Colonic mucosa (tissue), 4 donors: ENCODE measurements at regions not wholly inside any gene's neighbourhood (a gene's known extent, or its start where the extent isn't known, plus 50 kb on each side); places are given as distances from the start of the nearest gene placed in this dataset.

ENCODE experiments used
- DNase-seq: peaks from one replicate; pipeline ENCODE4 v3.0.0-alpha.2; 2020
- H3K27ac ChIP-seq: fragments of 200-600 bp; one replicate; pipeline ENCODE4 v1.8.0; 2021
- H3K27me3 ChIP-seq: fragments of 200-600 bp; one replicate; pipeline ENCODE4 v1.8.0; 2021
- H3K36me3 ChIP-seq: fragments of 200-600 bp; one replicate; pipeline ENCODE4 v1.8.0; 2021
- H3K4me1 ChIP-seq: fragments of 200-600 bp; one replicate; pipeline ENCODE4 v1.8.0; 2021; ENCODE audit warnings: mild to moderate bottlenecking
- H3K4me3 ChIP-seq: fragments of 200-600 bp; one replicate; pipeline ENCODE4 v1.8.0; 2021
- H3K9ac ChIP-seq, 2 donors: one replicate each; pipeline ENCODE4 v1.7.0; 2013; ENCODE audit warnings: control low read depth in 2 of 2, low read depth in 2 of 2, low read length in 2 of 2
- H3K9me3 ChIP-seq: fragments of 200-600 bp; one replicate; pipeline ENCODE4 v1.8.0; 2021
- intact Hi-C: fragments of 100-400 bp; cut with DNase I; formaldehyde crosslinking; loops from one replicate; pipeline ENCODE4 v1.14.1; 2022
- TF ChIP-seq, protein P1 (sequence below): fragments of 200-600 bp; IDR thresholded peaks from one replicate; pipeline ENCODE4 v1.8.0; 2022; ENCODE audit warnings: antibody characterized with exemption, mild to moderate bottlenecking
- donor health status: healthy.
- donor health status: DM: no; HTN: no; CAD: no.
- donor health status: DM: no; HTN: no; CAD: no.

DNA sequence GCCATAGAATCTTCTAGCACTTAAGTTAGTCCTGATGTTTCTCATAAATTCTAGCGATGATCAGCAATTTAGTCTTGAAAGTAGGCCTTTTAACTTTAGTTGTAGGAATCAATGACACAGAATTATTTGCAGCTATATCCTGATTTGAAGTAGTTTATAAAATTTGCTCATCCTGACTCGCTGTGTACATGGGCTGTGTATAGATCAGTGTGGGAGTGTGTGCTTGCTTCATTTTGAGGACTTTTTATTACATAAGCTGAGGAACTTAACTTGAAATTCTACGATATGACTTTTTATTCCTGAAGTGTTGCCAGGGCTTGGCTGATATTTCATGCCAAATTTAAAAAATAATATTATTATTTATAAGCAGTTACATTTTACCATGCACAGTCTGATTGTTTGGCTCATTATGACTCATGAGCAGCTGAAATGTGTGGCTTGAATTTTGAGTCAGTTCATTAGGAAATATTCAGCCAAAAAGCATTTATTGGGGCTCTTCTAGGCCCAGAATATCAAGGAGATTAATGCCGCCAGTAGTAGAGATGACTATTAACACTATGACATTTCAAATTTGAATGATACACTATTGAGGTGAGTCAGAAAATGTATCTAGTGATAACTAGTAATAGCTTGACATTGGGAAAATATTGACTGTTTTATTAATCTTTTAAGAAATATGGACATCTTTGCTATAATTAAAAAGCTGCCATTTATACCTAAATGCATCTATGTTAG lies 128.9 kb upstream of the LIMCH1 start:
- Histone ChIP-seq H3K27ac (no peak overlapping the region), H3K9ac (no peak overlapping the region), H3K4me1 (no peaks in the 10 kb centered on the region), H3K9me3 (no peaks in the 10 kb centered on the region), H3K4me3 (no peak overlapping the region), H3K36me3 (no peaks in the 10 kb centered on the region), H3K27me3 (no peaks in the 10 kb centered on the region)
- TF ChIP-seq, protein P1, sequence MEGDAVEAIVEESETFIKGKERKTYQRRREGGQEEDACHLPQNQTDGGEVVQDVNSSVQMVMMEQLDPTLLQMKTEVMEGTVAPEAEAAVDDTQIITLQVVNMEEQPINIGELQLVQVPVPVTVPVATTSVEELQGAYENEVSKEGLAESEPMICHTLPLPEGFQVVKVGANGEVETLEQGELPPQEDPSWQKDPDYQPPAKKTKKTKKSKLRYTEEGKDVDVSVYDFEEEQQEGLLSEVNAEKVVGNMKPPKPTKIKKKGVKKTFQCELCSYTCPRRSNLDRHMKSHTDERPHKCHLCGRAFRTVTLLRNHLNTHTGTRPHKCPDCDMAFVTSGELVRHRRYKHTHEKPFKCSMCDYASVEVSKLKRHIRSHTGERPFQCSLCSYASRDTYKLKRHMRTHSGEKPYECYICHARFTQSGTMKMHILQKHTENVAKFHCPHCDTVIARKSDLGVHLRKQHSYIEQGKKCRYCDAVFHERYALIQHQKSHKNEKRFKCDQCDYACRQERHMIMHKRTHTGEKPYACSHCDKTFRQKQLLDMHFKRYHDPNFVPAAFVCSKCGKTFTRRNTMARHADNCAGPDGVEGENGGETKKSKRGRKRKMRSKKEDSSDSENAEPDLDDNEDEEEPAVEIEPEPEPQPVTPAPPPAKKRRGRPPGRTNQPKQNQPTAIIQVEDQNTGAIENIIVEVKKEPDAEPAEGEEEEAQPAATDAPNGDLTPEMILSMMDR, result no peak
- no peak for DNase-seq
- intact Hi-C loops, result no loop called here

DNA sequence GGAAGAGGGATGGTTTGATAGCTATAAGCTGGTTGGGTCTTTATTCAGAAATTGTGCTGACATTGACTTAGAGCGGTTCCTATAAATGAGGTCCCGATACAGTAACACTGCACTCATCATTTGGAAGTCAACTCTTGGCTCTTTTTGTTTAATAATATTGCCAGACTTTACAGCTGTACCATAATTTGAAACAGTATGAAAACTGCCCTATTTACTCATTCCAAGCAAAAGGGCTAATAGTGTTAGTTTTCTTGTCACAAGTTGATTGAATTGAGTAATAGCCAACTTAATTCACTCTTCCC lies 128.4 kb upstream of the LIMCH1 start:
- no peaks in the 10 kb centered on the region for H3K9me3 ChIP-seq
- TF ChIP-seq, protein P1, result no peak
- H3K36me3 ChIP-seq, result no peaks in the 10 kb centered on the region
- no peaks in the 10 kb centered on the region for H3K27me3 ChIP-seq
- no peak overlapping the region for H3K27ac ChIP-seq
- H3K9ac ChIP-seq, result no peak overlapping the region
- intact Hi-C loops, result no loop called here
- DNase-seq, result no peak
- no peak overlapping the region for H3K4me3 ChIP-seq
- H3K4me1 ChIP-seq, result no peaks in the 10 kb centered on the region

DNA sequence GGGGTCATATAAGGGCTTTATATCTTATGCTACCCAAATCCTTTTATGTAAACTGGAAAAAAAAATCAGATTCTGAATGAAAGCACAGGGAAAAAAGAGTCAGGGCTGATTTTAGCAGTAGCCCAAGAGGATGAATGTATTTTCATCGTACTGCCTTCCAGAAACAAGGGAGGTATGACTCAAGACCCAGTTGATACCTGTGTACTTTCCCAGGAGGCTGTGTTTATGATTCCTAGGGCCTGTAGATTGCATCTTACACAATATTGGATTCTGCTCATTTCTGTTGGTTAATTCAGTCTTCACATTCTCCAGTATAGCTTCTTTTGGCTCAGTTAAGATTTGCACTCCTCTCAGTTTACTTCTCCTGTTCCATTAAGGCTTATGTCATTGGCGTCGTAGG lies 127.9 kb upstream of the LIMCH1 start:
- Histone ChIP-seq H3K27me3 (no peaks in the 10 kb centered on the region), H3K4me1 (no peaks in the 10 kb centered on the region), H3K9ac (no peak overlapping the region), H3K4me3 (no peak overlapping the region), H3K9me3 (no peaks in the 10 kb centered on the region), H3K36me3 (no peaks in the 10 kb centered on the region), H3K27ac (no peak overlapping the region)
- intact Hi-C loops, result no loop called here
- TF ChIP-seq, protein P1, result no peak
- no peak for DNase-seq

DNA sequence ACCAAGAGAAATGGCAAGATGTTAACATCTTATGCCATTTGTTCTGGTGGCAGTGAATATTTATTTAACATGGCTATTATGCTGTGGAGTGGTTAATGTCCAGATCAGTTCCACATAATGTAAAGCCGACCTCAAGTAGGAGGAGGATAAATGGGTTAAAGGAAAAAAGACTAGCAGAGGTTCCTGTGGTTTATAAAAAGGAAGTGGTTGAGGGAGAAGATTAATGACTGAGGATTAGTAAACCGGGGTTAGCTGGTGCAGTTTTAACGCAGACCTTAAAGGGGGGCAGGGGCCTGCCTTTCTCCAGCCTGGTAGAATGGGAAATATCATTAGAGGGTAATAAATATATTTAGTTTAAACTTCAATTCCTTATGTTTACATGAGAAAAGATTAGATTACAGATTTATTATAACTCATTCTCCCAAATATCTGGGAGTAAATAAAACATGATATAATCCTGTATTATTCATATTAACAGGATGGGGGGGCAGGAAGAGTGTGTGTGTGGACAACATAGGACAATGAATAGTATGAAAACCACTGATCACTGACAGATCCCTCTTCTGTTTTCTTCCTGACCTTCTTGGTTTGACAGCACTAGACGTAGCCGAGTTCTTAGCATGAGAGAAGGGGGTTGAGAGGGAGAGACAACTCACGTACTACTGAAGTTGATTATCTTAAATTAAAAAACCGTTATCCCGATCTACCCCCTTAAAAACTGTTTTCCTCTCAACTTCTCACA lies 124.1 kb upstream of the LIMCH1 start:
- Histone ChIP-seq H3K9me3 (no peaks in the 10 kb centered on the region), H3K36me3 (no peaks in the 10 kb centered on the region), H3K9ac (no peak overlapping the region), H3K27ac (no peak overlapping the region), H3K4me1 (no peaks in the 10 kb centered on the region), H3K27me3 (no peaks in the 10 kb centered on the region), H3K4me3 (no peak overlapping the region)
- TF ChIP-seq, protein P1, result no peak
- no peak for DNase-seq
- intact Hi-C loops, result no loop called here

DNA sequence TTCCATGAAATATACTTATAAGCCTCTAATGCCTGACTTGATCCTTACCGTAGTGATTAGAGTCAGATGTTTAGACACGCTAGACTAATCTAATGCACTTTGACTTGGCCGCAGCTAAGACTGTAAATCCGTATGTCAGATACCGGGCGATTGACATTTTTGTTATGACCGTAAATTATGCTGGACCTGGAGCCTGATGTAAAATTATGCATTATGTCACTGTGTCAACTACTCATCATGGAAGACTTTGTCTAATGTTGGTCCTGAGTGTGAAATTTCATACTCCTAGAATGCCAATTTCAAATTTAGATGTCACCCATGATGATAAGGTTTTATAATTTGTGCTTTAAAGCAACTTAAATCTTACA lies 123.6 kb upstream of the LIMCH1 start:
- H3K9ac ChIP-seq, result no peak overlapping the region
- H3K4me3 ChIP-seq, result no peak overlapping the region
- no peaks in the 10 kb centered on the region for H3K36me3 ChIP-seq
- DNase-seq, result no peak
- no peaks in the 10 kb centered on the region for H3K4me1 ChIP-seq
- no peaks in the 10 kb centered on the region for H3K27me3 ChIP-seq
- TF ChIP-seq, protein P1, result no peak
- intact Hi-C loops, result no loop called here
- H3K27ac ChIP-seq, result no peak overlapping the region
- no peaks in the 10 kb centered on the region for H3K9me3 ChIP-seq
